Right renal pelvis (tissue), 4 donors: ENCODE measurements at regions not wholly inside any gene's neighbourhood (a gene's known extent, or its start where the extent isn't known, plus 50 kb on each side); places are given as distances from the start of the nearest gene placed in this dataset.
A peak's percentile ranks its signal among the peaks of the same experiment; 100 is the strongest.

Experiments
- DNase-seq, 4 donors: peaks; one replicate each; pipeline ENCODE4 v3.0.0-alpha.2; 2013; ENCODE audit warnings: low read depth in 4 of 4, low spot score in 3 of 4, missing footprints in 1 of 4

GRCh38 chr20:21653628-21654027 is 51.8 kb upstream of the PAX1 start:
- DNase-seq = no peak

GRCh38 chr20:21643417-21643816 is 62.0 kb upstream of the PAX1 start:
- no peak for DNase-seq

GRCh38 chr20:21640556-21640955 is 64.9 kb upstream of the PAX1 start:
- DNase-seq = peak in 2 of 4 donors; percentile 15 to 20

- no peak for DNase-seq
Observed at GRCh38 chr20:21633829-21634228, 71.6 kb upstream of the PAX1 start.

- DNase-seq = no peak
Observed at GRCh38 chr20:21632735-21633053, 72.8 kb upstream of the PAX1 start.

GRCh38 chr20:21632031-21632734 is 73.3 kb upstream of the PAX1 start:
- no peak for DNase-seq

- DNase-seq = no peak
Observed at GRCh38 chr20:21628800-21629199, 76.7 kb upstream of the PAX1 start.

- DNase-seq = no peak
Observed at GRCh38 chr20:21623781-21624094, 81.7 kb upstream of the PAX1 start.

GRCh38 chr20:21623074-21623780 is 82.2 kb upstream of the PAX1 start:
- no peak for DNase-seq

- DNase-seq = no peak
Observed at GRCh38 chr20:21622097-21622857, 83.2 kb upstream of the PAX1 start.

GRCh38 chr20:21618759-21619416 is 86.6 kb upstream of the PAX1 start:
- no peak for DNase-seq

GRCh38 chr20:21615617-21616080 is 89.8 kb upstream of the PAX1 start:
- DNase-seq = peak; percentile 33 to 47 (median 38)

- no peak for DNase-seq
Observed at GRCh38 chr20:21614980-21615379, 90.5 kb upstream of the PAX1 start.

- DNase-seq = peak in 2 of 4 donors; percentile 8 to 20
Observed at GRCh38 chr20:21613512-21613911, 92.0 kb upstream of the PAX1 start.

GRCh38 chr20:21609981-21610380 is 95.5 kb upstream of the PAX1 start:
- no peak for DNase-seq

GRCh38 chr20:21609221-21609620 is 95.4 kb upstream of the NKX2-2 start:
- no peak for DNase-seq

- DNase-seq = no peak
Observed at GRCh38 chr20:21608777-21609176, 94.9 kb upstream of the NKX2-2 start.

GRCh38 chr20:21607971-21608725 is 94.3 kb upstream of the NKX2-2 start:
- DNase-seq = no peak

- DNase-seq = no peak
Observed at GRCh38 chr20:21601799-21602198, 87.9 kb upstream of the NKX2-2 start.

GRCh38 chr20:21586682-21587081 is 72.8 kb upstream of the NKX2-2 start:
- DNase-seq = no peak
